Neutrophil (primary cell): ENCODE measurements at regions not wholly inside any gene's neighbourhood (a gene's known extent, or its start where the extent isn't known, plus 50 kb on each side); places are given as distances from the start of the nearest gene placed in this dataset.
A peak's percentile ranks its signal among the peaks of the same experiment; 100 is the strongest.

ENCODE experiments used
- H3K27ac ChIP-seq: fragments of 200-600 bp; sonication (generic); 2 replicates; pipeline ENCODE4 v1.5.1; 2016; ENCODE audit warnings: mild to moderate bottlenecking, moderate library complexity
- H3K27me3 ChIP-seq: fragments of 200-600 bp; sonication (generic); 2 replicates; pipeline ENCODE4 v1.6.0; 2016; ENCODE audit warnings: mild to moderate bottlenecking
- H3K36me3 ChIP-seq: fragments of 200-600 bp; sonication (generic); 2 replicates; pipeline ENCODE4 v1.5.1; 2017
- H3K4me1 ChIP-seq, 2 experiments: fragments of 200-600 bp in 1 of 2; sonication (generic) in 1 of 2; 1 replicate in 1 of 2; 2 replicates in 1 of 2; pipeline versions ENCODE4 v1.5.1 to v1.6.1; 2013 to 2016; ENCODE audit warnings: low read depth in 1 of 2, low read length in 1 of 2, mild to moderate bottlenecking in 1 of 2, moderate library complexity in 1 of 2; ENCODE audit not compliant: control insufficient read depth in 1 of 2, insufficient read depth in 1 of 2
- H3K4me3 ChIP-seq, 2 experiments: fragments of 200-600 bp in 1 of 2; sonication (generic) in 1 of 2; 1 replicate in 1 of 2; 2 replicates in 1 of 2; pipeline ENCODE4 v1.5.1; 2013 to 2016; ENCODE audit warnings: low read depth in 1 of 2, low read length in 1 of 2, mild to moderate bottlenecking in 1 of 2, moderate library complexity in 1 of 2
- H3K9me3 ChIP-seq: fragments of 200-600 bp; sonication (generic); 2 replicates; pipeline ENCODE4 v1.5.1; 2016
- TF ChIP-seq, protein P1 (sequence below): fragments of 200-600 bp; sonication (generic); IDR thresholded peaks from 2 replicates; pipeline ENCODE4 v1.5.1; 2016; ENCODE audit warnings: antibody characterized with exemption

DNA sequence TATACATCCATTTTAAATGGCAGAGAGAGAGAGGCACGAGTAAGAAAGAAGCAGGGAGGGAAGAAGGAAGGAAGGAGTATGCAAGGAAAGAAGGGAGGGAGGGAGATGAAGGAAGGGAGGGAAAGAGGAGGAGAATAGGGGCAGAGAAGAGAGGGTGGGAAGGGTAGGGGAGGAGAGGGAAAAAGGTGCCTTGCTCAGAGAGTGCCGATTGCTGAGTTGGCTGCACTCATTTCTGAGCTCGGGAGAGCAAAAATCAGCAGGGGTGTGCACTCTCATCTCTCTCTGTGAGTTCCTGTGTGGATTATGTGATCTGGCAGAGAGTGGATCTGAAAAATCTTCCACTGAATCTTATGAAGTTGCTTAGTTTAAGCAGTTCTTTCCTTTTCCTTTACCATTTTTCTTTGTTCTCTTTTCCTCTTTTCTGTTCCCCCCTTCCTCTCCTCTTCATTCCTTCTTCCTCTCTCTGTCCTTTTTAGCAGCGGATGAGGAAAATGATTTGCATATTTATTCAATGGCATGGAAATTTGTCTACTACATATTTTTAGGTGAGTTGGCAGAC is 108.7 kb downstream of the PERP start:
- Histone ChIP-seq H3K36me3 (no peaks in the 10 kb centered on the region), H3K27ac (no peak overlapping the region), H3K4me1 (peaks cover 15% of the 10 kb centered on the region in 2 experiments), H3K4me3 (no peak overlapping the region), H3K27me3 (no peaks in the 10 kb centered on the region), H3K9me3 (no peaks in the 10 kb centered on the region)
- TF ChIP-seq, protein P1, sequence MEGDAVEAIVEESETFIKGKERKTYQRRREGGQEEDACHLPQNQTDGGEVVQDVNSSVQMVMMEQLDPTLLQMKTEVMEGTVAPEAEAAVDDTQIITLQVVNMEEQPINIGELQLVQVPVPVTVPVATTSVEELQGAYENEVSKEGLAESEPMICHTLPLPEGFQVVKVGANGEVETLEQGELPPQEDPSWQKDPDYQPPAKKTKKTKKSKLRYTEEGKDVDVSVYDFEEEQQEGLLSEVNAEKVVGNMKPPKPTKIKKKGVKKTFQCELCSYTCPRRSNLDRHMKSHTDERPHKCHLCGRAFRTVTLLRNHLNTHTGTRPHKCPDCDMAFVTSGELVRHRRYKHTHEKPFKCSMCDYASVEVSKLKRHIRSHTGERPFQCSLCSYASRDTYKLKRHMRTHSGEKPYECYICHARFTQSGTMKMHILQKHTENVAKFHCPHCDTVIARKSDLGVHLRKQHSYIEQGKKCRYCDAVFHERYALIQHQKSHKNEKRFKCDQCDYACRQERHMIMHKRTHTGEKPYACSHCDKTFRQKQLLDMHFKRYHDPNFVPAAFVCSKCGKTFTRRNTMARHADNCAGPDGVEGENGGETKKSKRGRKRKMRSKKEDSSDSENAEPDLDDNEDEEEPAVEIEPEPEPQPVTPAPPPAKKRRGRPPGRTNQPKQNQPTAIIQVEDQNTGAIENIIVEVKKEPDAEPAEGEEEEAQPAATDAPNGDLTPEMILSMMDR: no peak

- no peaks in the 10 kb centered on the region for H3K36me3 ChIP-seq
- H3K4me3 ChIP-seq: no peak overlapping the region
- peaks cover 15% of the 10 kb centered on the region in 2 experiments for H3K4me1 ChIP-seq
- H3K27ac ChIP-seq: no peak overlapping the region
- TF ChIP-seq, protein P1: no peak
- no peaks in the 10 kb centered on the region for H3K9me3 ChIP-seq
- no peaks in the 10 kb centered on the region for H3K27me3 ChIP-seq
These were observed 107.4 kb downstream of the PERP start for GRCh38 chr6:137999815-138000214.

DNA sequence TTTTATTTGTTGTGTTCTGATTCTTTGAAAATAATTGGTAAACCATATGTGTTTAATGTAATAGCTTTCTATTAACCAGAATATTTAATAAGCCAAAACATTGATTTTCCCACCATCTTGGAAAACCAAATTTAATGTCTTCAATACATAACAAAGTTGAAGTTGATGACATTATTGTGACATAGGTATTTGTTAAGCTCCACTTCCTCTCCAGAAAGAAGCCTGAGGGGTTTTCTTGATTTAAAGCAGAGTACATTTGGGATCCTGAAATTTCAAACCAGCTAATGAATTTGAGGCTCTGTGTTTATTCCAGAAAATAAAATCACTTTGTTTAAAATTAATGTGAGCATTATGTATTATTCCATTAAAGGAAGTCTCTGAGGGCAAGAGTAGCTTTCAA is 106.3 kb downstream of the PERP start:
- Histone ChIP-seq H3K4me3 (no peak overlapping the region), H3K27me3 (no peaks in the 10 kb centered on the region), H3K36me3 (no peaks in the 10 kb centered on the region), H3K27ac (peak overlapping the region; percentile 35), H3K9me3 (no peaks in the 10 kb centered on the region), H3K4me1 (peaks cover 15% of the 10 kb centered on the region in 2 experiments)
- TF ChIP-seq, protein P1: no peak

- Histone ChIP-seq H3K27ac (no peak overlapping the region), H3K9me3 (no peaks in the 10 kb centered on the region), H3K27me3 (no peaks in the 10 kb centered on the region), H3K36me3 (no peaks in the 10 kb centered on the region), H3K4me3 (no peak overlapping the region), H3K4me1 (peaks cover 15% of the 10 kb centered on the region in 2 experiments)
- TF ChIP-seq, protein P1: peak; percentile 73
These were observed 105.4 kb downstream of the PERP start for GRCh38 chr6:138001750-138002349.

- Histone ChIP-seq H3K36me3 (no peaks in the 10 kb centered on the region), H3K27me3 (no peaks in the 10 kb centered on the region), H3K9me3 (no peaks in the 10 kb centered on the region), H3K27ac (no peak overlapping the region), H3K4me3 (no peak overlapping the region), H3K4me1 (peaks cover 15% of the 10 kb centered on the region in 2 experiments)
- TF ChIP-seq, protein P1: peak; percentile 13
These were observed 102.6 kb downstream of the PERP start for GRCh38 chr6:138004430-138005287.
